Neural cell (in vitro differentiated cells): ENCODE measurements at regions not wholly inside any gene's neighbourhood (a gene's known extent, or its start where the extent isn't known, plus 50 kb on each side); places are given as distances from the start of the nearest gene placed in this dataset.

Source experiments
- MXI1 ChIP-seq: fragments of 450-650 bp; conservative IDR thresholded peaks from 2 replicates; pipeline ENCODE4 v1.6.1; 2014; ENCODE audit warnings: antibody characterized with exemption, mild to moderate bottlenecking; ENCODE audit not compliant: poor library complexity, severe bottlenecking
- POLR2AphosphoS5 ChIP-seq: IDR thresholded peaks from 2 replicates; pipeline ENCODE4 v1.6.1; 2012
- TF ChIP-seq, protein P1 (sequence below): fragments of 450-650 bp; IDR thresholded peaks from 2 replicates; pipeline ENCODE4 v1.5.1; 2014; ENCODE audit warnings: antibody characterized with exemption, mild to moderate bottlenecking, moderate library complexity; ENCODE audit not compliant: poor library complexity, severe bottlenecking

DNA sequence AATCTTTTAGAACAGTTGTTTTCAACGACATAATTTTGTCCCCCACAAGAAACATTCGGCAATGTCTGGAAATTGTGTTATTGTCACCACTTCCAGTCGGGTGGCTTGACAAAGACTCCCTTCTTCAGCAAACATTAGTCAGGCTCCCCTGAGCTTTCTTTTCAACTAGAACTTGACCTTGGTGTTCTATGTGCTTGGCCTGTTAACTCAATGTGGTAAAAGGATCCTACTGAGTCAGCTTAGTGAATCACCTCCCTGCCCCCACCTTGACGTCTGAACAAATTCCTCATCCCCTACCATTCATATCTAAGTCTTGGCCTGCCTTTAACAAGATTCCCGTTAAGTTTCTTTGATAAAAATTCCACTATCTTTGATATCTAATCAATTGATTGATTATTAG, 465.0 kb upstream of the ROBO1 start:
- TF ChIP-seq POLR2AphosphoS5 (no peak), MXI1 (no peak)
- TF ChIP-seq, protein P1, sequence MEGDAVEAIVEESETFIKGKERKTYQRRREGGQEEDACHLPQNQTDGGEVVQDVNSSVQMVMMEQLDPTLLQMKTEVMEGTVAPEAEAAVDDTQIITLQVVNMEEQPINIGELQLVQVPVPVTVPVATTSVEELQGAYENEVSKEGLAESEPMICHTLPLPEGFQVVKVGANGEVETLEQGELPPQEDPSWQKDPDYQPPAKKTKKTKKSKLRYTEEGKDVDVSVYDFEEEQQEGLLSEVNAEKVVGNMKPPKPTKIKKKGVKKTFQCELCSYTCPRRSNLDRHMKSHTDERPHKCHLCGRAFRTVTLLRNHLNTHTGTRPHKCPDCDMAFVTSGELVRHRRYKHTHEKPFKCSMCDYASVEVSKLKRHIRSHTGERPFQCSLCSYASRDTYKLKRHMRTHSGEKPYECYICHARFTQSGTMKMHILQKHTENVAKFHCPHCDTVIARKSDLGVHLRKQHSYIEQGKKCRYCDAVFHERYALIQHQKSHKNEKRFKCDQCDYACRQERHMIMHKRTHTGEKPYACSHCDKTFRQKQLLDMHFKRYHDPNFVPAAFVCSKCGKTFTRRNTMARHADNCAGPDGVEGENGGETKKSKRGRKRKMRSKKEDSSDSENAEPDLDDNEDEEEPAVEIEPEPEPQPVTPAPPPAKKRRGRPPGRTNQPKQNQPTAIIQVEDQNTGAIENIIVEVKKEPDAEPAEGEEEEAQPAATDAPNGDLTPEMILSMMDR = no peak
